AG08395 (cell line): ENCODE measurements at regions not wholly inside any gene's neighbourhood (a gene's known extent, or its start where the extent isn't known, plus 50 kb on each side); places are given as distances from the start of the nearest gene placed in this dataset.
"Not testable (repeated sequence)": the region's sequence is repeated elsewhere in the genome, so short reads cannot be mapped to it uniquely, and the experiment has no call there.

ENCODE experiments used
- DNase-seq: peaks from one replicate; pipeline ENCODE4 v3.0.0; 2012; ENCODE audit warnings: mixed read lengths, low spot score

- not testable (repeated sequence) for DNase-seq
Observed at GRCh38 chr2:87352178-87352934, 330.7 kb upstream of the PLGLB1 start.

- not testable (repeated sequence) for DNase-seq
Observed at GRCh38 chr2:87353408-87353807, 331.8 kb upstream of the PLGLB1 start.

GRCh38 chr2:87354102-87354501, 332.5 kb upstream of the PLGLB1 start:
- not testable (repeated sequence) for DNase-seq

GRCh38 chr2:87360250-87360649, 338.6 kb upstream of the PLGLB1 start:
- not testable (repeated sequence) for DNase-seq

GRCh38 chr2:87360927-87361326, 339.3 kb upstream of the PLGLB1 start:
- DNase-seq, result not testable (repeated sequence)

- DNase-seq, result not testable (repeated sequence)
Observed at GRCh38 chr2:87361805-87362204, 340.2 kb upstream of the PLGLB1 start.

GRCh38 chr2:87364379-87364778, 342.7 kb upstream of the PLGLB1 start:
- DNase-seq, result not testable (repeated sequence)

- DNase-seq, result not testable (repeated sequence)
Observed at GRCh38 chr2:87365038-87365437, 343.4 kb upstream of the PLGLB1 start.

GRCh38 chr2:87386063-87386560, 361.8 kb upstream of the PLGLB2 start:
- not testable (repeated sequence) for DNase-seq

GRCh38 chr2:87395784-87396183, 352.1 kb upstream of the PLGLB2 start:
- DNase-seq, result not testable (repeated sequence)

- not testable (repeated sequence) for DNase-seq
Observed at GRCh38 chr2:87396551-87397265, 351.2 kb upstream of the PLGLB2 start.

GRCh38 chr2:87397276-87398065, 350.4 kb upstream of the PLGLB2 start:
- not testable (repeated sequence) for DNase-seq

- DNase-seq, result not testable (repeated sequence)
Observed at GRCh38 chr2:87398567-87399305, 349.2 kb upstream of the PLGLB2 start.

- no peak for DNase-seq
Observed at GRCh38 chr2:87401726-87402345, 346.1 kb upstream of the PLGLB2 start.

- no peak for DNase-seq
Observed at GRCh38 chr2:87403893-87404175, 344.1 kb upstream of the PLGLB2 start.

- not testable (repeated sequence) for DNase-seq
Observed at GRCh38 chr2:87404411-87405255, 343.3 kb upstream of the PLGLB2 start.

- DNase-seq, result not testable (repeated sequence)
Observed at GRCh38 chr2:87405531-87406216, 342.2 kb upstream of the PLGLB2 start.

GRCh38 chr2:87406406-87407175, 341.3 kb upstream of the PLGLB2 start:
- DNase-seq, result not testable (repeated sequence)

GRCh38 chr2:87409601-87410000, 338.3 kb upstream of the PLGLB2 start:
- not testable (repeated sequence) for DNase-seq
